ENCODE measurements at regions not wholly inside any gene's neighbourhood (a gene's known extent, or its start where the extent isn't known, plus 50 kb on each side); places are given as distances from the start of the nearest gene placed in this dataset.
"Not testable (repeated sequence)": the region's sequence is repeated elsewhere in the genome, so short reads cannot be mapped to it uniquely, and the experiment has no call there.

- no peak for DNase-seq (ENCODE audit: low read depth)
- H3K4me3 ChIP-seq (ENCODE audit: control insufficient read depth, low read depth, low read length), result no peak overlapping the region
- TF ChIP-seq CTCF (IDR thresholded peaks at IDR 0.05; ENCODE audit: control insufficient read depth, insufficient read depth, low read depth, low read length, missing control alignments), result no peak
These were observed 64.9 kb upstream of the HSPB3 start for GRCh38 chr5:54390539-54391031.

- TF ChIP-seq CTCF (IDR thresholded peaks at IDR 0.05; ENCODE audit: control insufficient read depth, insufficient read depth, low read depth, low read length, missing control alignments), result no peak
- no peak overlapping the region for H3K4me3 ChIP-seq (ENCODE audit: control insufficient read depth, low read depth, low read length)
- peak; percentile 80 for DNase-seq (ENCODE audit: low read depth)
These were observed 65.5 kb upstream of the HSPB3 start for GRCh38 chr5:54390015-54390414.

- not testable (repeated sequence) for H3K4me3 ChIP-seq (ENCODE audit: control insufficient read depth, low read depth, low read length); DNase-seq (ENCODE audit: low read depth)
These were observed 66.1 kb upstream of the HSPB3 start for GRCh38 chr5:54389399-54389798.

- H3K4me3 ChIP-seq (ENCODE audit: control insufficient read depth, low read depth, low read length), result no peak overlapping the region
- DNase-seq (ENCODE audit: low read depth), result no peak
- TF ChIP-seq CTCF (IDR thresholded peaks at IDR 0.05; ENCODE audit: control insufficient read depth, insufficient read depth, low read depth, low read length, missing control alignments), result no peak
These were observed 66.7 kb upstream of the HSPB3 start for GRCh38 chr5:54388811-54389210.

GRCh38 chr5:54388409-54388808 lies 67.1 kb upstream of the HSPB3 start:
- TF ChIP-seq CTCF (IDR thresholded peaks at IDR 0.05; ENCODE audit: control insufficient read depth, insufficient read depth, low read depth, low read length, missing control alignments), result no peak

GRCh38 chr5:54387659-54388232 lies 67.8 kb upstream of the HSPB3 start:
- TF ChIP-seq CTCF (IDR thresholded peaks at IDR 0.05; ENCODE audit: control insufficient read depth, insufficient read depth, low read depth, low read length, missing control alignments), result no peak
- DNase-seq (ENCODE audit: low read depth), result no peak
- no peak overlapping the region for H3K4me3 ChIP-seq (ENCODE audit: control insufficient read depth, low read depth, low read length)

More at GRCh38 chr5:54388409-54388808, 67.1 kb upstream of the HSPB3 start:
- no peak overlapping the region for H3K4me3 ChIP-seq (ENCODE audit: control insufficient read depth, low read depth, low read length)
- no peak for DNase-seq (ENCODE audit: low read depth)

GRCh38 chr5:54387031-54387430 lies 68.5 kb upstream of the HSPB3 start:
- no peak overlapping the region for H3K4me3 ChIP-seq (ENCODE audit: control insufficient read depth, low read depth, low read length)
- no peak for TF ChIP-seq CTCF (IDR thresholded peaks at IDR 0.05; ENCODE audit: control insufficient read depth, insufficient read depth, low read depth, low read length, missing control alignments)
- DNase-seq (ENCODE audit: low read depth), result no peak

Measured in AG09309 (cell line).